ENCODE measurements at regions not wholly inside any gene's neighbourhood (a gene's known extent, or its start where the extent isn't known, plus 50 kb on each side); places are given as distances from the start of the nearest gene placed in this dataset.

DNA sequence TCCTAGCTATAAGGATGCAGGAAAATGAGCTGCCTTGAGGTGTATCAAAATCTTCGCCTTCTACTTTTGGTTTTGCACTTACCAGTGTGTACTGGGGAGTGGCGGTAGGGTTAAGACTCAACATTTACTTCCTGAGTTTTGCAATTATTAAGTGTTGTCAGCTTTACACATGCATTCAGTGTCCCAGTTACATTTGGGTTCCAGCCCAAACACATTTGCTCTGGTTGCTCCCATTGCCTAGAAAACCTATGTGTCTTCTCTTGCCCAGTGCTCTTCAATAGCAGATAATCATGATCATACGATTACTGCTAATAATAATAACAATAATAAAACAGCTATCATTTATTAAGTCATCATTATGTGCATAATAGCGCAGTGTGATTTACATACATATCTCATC lies 241.5 kb upstream of the PAPPA start:
- WGBS (ENCODE audit: extremely low coverage, insufficient read length, low lambda C conversion rate) = no CpG with 5 or more reads among the region's 4 CpGs

More for the DNA sequence above, 241.5 kb upstream of the PAPPA start:
- no peak overlapping the region for H3T11ph ChIP-seq (ENCODE audit: low read length)
- H3K4ac ChIP-seq (ENCODE audit: low read depth, low read length) = no peak overlapping the region
- H3K79me2 ChIP-seq (ENCODE audit: insufficient read depth, low read length) = no peaks in the 10 kb centered on the region
- no peak overlapping the region for H3K23ac ChIP-seq (ENCODE audit: insufficient read length, low read depth, low read length)
- no peaks in the 10 kb centered on the region for H3K36me3 Mint-ChIP-seq (ENCODE audit: insufficient read depth in 1 of 3, low read depth in 3 of 3)
- no peak overlapping the region for H2BK15ac ChIP-seq (ENCODE audit: low read depth, low read length)
- no peaks in the 10 kb centered on the region for H3K4me1 ChIP-seq (ENCODE audit: insufficient read depth, low read length)
- H3K23me2 ChIP-seq (ENCODE audit: insufficient read length, low read depth, low read length, poor library complexity, severe bottlenecking) = no peaks in the 10 kb centered on the region
- H2BK20ac ChIP-seq (ENCODE audit: low read depth, low read length, poor library complexity, severe bottlenecking) = no peak overlapping the region
- no peak overlapping the region for H2BK120ac ChIP-seq (ENCODE audit: low read depth, low read length, poor library complexity, severe bottlenecking)
- no peak overlapping the region for H3K27ac Mint-ChIP-seq
- no peaks in the 10 kb centered on the region for H3K27me3 Mint-ChIP-seq (ENCODE audit: low read depth)
- H3K18ac ChIP-seq (ENCODE audit: insufficient read length, low read depth, low read length) = no peak overlapping the region
- no peak overlapping the region for H4K91ac ChIP-seq (ENCODE audit: insufficient read length, low read depth, low read length)
- H3K56ac ChIP-seq (ENCODE audit: insufficient read length, low read depth, low read length) = no peak overlapping the region
- no peaks in the 10 kb centered on the region for H3K9me3 ChIP-seq (ENCODE audit: control insufficient read depth, low read depth, low read length)
- no peak overlapping the region for H3K9ac ChIP-seq (ENCODE audit: extremely low read depth, insufficient read length, low read length)
- H3K4me3 Mint-ChIP-seq = no peak overlapping the region
- TF ChIP-seq, protein P1, sequence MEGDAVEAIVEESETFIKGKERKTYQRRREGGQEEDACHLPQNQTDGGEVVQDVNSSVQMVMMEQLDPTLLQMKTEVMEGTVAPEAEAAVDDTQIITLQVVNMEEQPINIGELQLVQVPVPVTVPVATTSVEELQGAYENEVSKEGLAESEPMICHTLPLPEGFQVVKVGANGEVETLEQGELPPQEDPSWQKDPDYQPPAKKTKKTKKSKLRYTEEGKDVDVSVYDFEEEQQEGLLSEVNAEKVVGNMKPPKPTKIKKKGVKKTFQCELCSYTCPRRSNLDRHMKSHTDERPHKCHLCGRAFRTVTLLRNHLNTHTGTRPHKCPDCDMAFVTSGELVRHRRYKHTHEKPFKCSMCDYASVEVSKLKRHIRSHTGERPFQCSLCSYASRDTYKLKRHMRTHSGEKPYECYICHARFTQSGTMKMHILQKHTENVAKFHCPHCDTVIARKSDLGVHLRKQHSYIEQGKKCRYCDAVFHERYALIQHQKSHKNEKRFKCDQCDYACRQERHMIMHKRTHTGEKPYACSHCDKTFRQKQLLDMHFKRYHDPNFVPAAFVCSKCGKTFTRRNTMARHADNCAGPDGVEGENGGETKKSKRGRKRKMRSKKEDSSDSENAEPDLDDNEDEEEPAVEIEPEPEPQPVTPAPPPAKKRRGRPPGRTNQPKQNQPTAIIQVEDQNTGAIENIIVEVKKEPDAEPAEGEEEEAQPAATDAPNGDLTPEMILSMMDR (conservative IDR thresholded peaks at IDR 0.05) = no peak
- H2AFZ ChIP-seq (ENCODE audit: low read length) = no peak overlapping the region
- H3K4me2 ChIP-seq (ENCODE audit: insufficient read depth, insufficient read length, low read length) = no peak overlapping the region
- no peak overlapping the region for H3K27ac ChIP-seq (ENCODE audit: insufficient read length, low read depth, low read length)
- no peak overlapping the region for H4K5ac ChIP-seq (ENCODE audit: insufficient read length, low read depth, low read length)
- no peak overlapping the region for H2BK12ac ChIP-seq (ENCODE audit: insufficient read length, low read depth, low read length)
- H4K20me1 ChIP-seq (ENCODE audit: control insufficient read depth, insufficient read depth, insufficient read length) = no peaks in the 10 kb centered on the region
- H3K4me1 Mint-ChIP-seq = peaks cover 5 to 10% of the 10 kb centered on the region in 2 experiments; a peak in 2 of 4 replicates
- H3K79me1 ChIP-seq (ENCODE audit: insufficient read depth, low read depth, low read length, poor library complexity, severe bottlenecking) = no peaks in the 10 kb centered on the region
- H3K27me3 ChIP-seq (ENCODE audit: insufficient read depth, low read length) = no peaks in the 10 kb centered on the region
- no peak overlapping the region for H4K8ac ChIP-seq (replicated peaks; ENCODE audit: insufficient read length, low read depth, low read length)
- no peak overlapping the region for H2AK5ac ChIP-seq (ENCODE audit: insufficient read length, low read length)
- no peak overlapping the region for H3K14ac ChIP-seq (ENCODE audit: insufficient read depth, low read length)
- H3K9me3 Mint-ChIP-seq = no peaks in the 10 kb centered on the region
- DNase-seq = no peak
- H2BK5ac ChIP-seq (ENCODE audit: insufficient read length, low read length) = no peak overlapping the region
